ENCODE measurements at regions not wholly inside any gene's neighbourhood (a gene's known extent, or its start where the extent isn't known, plus 50 kb on each side); places are given as distances from the start of the nearest gene placed in this dataset.

DNA sequence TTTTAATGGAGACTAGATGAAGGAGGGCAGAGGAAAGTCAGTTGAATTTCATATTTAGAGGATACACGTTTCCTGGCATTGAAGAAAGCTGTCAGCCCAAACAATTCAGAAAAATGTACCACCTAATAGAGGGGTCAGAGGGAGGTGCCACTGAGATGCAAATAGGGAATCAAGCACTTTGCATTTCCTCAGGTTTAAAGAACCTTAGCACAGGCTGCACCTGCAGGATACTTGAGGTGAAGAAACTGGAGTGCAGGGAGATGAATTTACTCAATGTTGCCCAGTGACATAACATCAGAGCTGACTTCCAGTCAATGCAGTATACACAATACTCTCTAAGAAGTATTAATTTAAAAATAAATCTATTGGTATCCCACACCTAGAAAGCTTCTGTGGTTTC is 67.0 kb upstream of the MAST4 start:
- ChIA-PET POLR2A (no interaction called here), CTCF (no interaction called here)

DNA sequence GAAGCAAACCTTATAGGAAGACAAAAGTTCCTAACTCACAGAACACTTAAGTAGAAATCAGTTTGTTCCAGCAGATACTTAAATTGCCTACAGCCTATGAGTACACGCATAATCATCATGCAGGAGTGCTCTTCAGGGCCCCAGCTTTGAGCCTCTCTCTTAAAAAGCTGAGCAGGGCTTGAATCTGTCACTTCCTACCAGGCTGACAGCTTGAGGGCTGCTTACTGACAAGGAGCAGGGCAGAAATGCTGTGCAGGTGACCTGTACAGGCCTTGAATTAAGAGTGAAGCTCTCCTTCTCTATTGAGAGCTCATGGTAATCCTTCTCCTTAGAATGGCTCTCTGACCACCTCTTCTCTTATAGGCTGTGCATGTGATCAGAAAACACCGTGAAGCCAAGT is 66.5 kb upstream of the MAST4 start:
- DNase-seq (ENCODE audit: low read depth, low spot score), result no peak
- no peak overlapping the region for H3K4me3 ChIP-seq (ENCODE audit: low read depth, low read length)
- POLR2A ChIA-PET, result no interaction called here
- TF ChIP-seq, protein P1, sequence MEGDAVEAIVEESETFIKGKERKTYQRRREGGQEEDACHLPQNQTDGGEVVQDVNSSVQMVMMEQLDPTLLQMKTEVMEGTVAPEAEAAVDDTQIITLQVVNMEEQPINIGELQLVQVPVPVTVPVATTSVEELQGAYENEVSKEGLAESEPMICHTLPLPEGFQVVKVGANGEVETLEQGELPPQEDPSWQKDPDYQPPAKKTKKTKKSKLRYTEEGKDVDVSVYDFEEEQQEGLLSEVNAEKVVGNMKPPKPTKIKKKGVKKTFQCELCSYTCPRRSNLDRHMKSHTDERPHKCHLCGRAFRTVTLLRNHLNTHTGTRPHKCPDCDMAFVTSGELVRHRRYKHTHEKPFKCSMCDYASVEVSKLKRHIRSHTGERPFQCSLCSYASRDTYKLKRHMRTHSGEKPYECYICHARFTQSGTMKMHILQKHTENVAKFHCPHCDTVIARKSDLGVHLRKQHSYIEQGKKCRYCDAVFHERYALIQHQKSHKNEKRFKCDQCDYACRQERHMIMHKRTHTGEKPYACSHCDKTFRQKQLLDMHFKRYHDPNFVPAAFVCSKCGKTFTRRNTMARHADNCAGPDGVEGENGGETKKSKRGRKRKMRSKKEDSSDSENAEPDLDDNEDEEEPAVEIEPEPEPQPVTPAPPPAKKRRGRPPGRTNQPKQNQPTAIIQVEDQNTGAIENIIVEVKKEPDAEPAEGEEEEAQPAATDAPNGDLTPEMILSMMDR (IDR thresholded peaks at IDR 0.05; ENCODE audit: insufficient read depth, low read length, missing control alignments), result no peak
- CTCF ChIA-PET, result no interaction called here

More for the DNA sequence above, 67.0 kb upstream of the MAST4 start:
- no peak for DNase-seq (ENCODE audit: low read depth, low spot score)
- TF ChIP-seq, protein P1 (IDR thresholded peaks at IDR 0.05; ENCODE audit: insufficient read depth, low read length, missing control alignments), result no peak
- H3K4me3 ChIP-seq (ENCODE audit: low read depth, low read length), result no peak overlapping the region

DNA sequence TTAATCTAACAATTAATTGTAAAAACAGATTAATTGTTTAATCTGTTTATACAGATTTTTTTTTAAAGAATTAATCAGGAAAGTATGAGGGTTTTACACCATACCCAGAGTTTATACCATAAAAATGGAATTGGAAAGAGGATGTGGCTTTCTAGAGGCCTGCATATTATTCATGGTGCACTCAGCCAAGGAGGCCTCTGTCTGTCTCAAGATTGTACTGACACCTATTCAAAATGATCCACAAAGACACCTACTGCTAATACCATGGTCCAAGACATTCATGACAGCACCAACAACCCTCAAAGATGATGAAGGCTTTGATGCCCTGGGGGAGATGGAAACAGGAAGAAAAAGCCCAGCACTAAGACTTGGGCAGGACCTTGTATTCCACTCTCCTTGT is 58.1 kb upstream of the MAST4 start:
- TF ChIP-seq, protein P1 (IDR thresholded peaks at IDR 0.05; ENCODE audit: insufficient read depth, low read length, missing control alignments), result no peak
- POLR2A ChIA-PET, result no interaction called here
- DNase-seq (ENCODE audit: low read depth, low spot score), result no peak
- H3K4me3 ChIP-seq (ENCODE audit: low read depth, low read length), result no peak overlapping the region
- CTCF ChIA-PET, result no interaction called here

DNA sequence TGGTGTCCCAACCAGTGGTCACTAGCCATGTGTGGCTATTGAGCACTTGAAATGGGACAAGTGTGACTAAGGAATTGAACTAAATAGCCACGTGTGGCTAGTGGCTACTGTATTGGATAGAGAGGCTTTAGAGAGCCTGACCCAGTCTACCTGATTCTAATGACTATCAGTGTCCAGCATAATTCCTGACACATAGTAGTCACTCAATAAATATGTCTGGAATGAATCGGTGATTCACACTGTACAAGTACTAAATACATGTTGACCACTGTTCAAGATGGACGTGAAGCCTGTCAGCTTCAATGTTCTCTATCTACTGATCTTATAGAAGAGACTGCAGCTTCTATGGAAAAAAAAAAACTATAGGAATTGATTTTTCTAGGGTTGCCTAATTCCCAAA is 57.7 kb upstream of the MAST4 start:
- POLR2A ChIA-PET, result no interaction called here
- H3K4me3 ChIP-seq (ENCODE audit: low read depth, low read length), result no peak overlapping the region
- DNase-seq (ENCODE audit: low read depth, low spot score), result no peak
- CTCF ChIA-PET, result no interaction called here
- TF ChIP-seq, protein P1 (IDR thresholded peaks at IDR 0.05; ENCODE audit: insufficient read depth, low read length, missing control alignments), result no peak

DNA sequence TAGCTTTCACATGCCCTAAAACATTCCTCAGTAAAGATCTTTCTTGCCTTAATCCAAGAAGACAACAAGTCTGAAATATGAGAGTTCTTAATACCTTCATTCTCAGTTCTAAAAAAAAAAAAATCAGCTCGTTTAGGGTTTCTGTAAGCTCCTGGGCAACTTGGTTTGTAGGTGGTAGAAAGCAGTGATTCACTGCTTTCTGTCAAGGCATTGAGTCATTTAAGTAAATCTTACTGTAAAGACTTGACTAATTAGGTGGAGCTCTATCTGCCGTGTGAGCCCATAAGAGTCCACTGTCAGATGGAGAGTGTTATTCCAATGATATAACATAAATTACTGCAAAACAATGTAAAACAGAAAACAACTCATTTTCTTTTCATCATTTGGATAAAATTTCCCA is 56.1 kb upstream of the MAST4 start:
- ChIA-PET POLR2A (no interaction called here), CTCF (no interaction called here)
- TF ChIP-seq, protein P1 (IDR thresholded peaks at IDR 0.05; ENCODE audit: insufficient read depth, low read length, missing control alignments), result no peak
- H3K4me3 ChIP-seq (ENCODE audit: low read depth, low read length), result no peak overlapping the region
- no peak for DNase-seq (ENCODE audit: low read depth, low spot score)

DNA sequence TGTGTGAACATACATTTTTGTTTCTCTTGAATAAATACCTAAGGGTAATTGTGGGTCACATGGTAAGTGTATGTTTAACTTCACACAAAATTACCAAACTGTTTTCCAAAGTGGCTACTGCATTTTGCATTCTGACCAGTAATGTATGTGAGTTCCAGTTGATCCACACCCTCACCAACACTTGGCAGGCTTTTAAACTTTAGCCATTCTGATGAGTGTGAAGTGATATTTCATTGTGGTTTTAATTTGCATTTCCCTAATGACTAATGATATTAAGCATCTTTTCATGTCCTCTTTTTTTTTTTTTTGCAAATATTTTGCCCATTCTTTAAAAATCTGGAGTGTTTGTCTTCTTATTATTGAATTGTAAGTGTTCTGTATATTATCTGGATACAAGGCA is 53.5 kb upstream of the MAST4 start:
- H3K4me3 ChIP-seq (ENCODE audit: low read depth, low read length), result no peak overlapping the region
- TF ChIP-seq, protein P1 (IDR thresholded peaks at IDR 0.05; ENCODE audit: insufficient read depth, low read length, missing control alignments), result no peak
- ChIA-PET CTCF (no interaction called here), POLR2A (no interaction called here)
- DNase-seq (ENCODE audit: low read depth, low spot score), result no peak

Data from AG04449 (cell line).